GM21723 (cell line): ENCODE measurements at regions not wholly inside any gene's neighbourhood (a gene's known extent, or its start where the extent isn't known, plus 50 kb on each side); places are given as distances from the start of the nearest gene placed in this dataset.

Experiments used
- ATAC-seq: cut with Tn5 transposase; IDR thresholded peaks from one replicate; pipeline ENCODE4 v1.9.1; 2021; ENCODE audit warnings: mild to moderate bottlenecking, moderate library complexity; ENCODE audit not compliant: unreplicated experiment

DNA sequence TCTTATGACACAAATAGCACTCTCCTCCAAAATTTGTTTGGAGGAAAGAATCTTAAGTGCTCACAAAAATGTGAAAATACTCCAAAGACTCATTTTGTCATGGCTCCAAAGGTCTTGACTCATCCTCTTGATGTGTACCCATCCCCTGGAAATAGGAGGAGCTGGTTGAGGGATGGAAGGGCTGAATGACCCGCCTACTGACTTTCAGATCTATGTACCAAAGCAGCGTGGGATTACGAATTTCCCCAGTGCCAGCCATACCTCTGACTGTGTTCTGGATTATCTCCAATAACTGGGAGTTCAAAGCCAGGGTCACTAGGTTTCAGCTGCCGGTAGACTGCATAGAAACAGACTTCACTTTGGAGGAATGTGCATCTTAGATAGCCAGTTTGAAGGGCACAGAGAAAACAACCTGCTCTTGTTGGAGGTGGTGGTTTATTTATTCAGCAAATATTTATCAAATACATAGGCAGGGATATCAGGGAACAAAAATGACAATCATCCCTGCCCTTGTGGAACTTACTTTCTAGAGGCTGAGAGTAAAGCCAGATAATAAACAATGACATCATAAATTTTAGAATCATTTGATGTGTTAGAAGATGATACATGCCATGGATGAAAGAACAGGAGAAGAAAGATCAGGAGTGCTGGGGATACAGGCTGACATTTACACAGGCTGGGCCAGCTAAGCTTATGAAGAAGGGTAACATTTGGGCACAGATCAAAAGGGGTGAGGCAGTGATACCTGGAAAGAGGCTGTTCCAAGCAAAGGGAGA, 246.6 kb downstream of the TBXT start:
- ATAC-seq: no peak

GRCh38 chr6:165917576-165917975, 250.1 kb downstream of the TBXT start:
- ATAC-seq: no peak

DNA sequence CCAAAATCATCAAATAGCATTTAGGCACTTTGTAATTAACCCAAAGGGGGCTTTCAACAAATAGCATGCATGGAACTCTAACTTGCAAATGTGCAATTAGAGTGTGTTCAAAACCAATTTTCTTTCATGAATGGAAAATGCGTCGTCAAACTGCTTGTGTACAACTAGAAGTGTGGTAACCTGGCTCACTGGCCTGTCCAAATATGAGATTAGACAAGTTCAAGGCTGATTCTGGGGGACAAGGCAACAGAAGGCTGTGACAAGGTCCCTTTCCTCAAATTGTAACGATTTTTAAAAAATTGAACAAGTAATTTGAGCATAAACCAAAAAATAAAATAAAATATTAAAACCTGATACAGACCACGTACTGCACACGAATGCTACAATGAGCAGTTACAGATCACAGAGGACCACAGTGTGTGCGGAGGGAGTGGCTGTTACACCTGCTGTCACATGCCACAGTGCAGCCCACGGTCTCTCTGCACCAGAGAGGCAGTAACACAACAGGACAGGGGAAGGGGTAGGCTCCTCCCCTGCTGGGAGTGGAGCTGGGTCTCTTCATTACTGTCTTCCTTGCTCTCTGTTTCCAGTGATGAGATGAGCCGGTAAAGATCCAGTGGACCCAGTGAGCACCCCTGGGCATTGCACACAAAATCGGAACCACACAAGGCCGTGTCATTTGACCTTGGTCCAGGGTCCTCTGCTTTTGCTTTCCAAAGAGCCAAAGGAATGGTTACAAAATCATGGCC, 252.2 kb upstream of the PDE10A start:
- no peak for ATAC-seq

GRCh38 chr6:165913676-165914570, 250.9 kb upstream of the PDE10A start:
- no peak for ATAC-seq

- no peak for ATAC-seq
Measured at GRCh38 chr6:165910184-165910966, 247.3 kb upstream of the PDE10A start.

DNA sequence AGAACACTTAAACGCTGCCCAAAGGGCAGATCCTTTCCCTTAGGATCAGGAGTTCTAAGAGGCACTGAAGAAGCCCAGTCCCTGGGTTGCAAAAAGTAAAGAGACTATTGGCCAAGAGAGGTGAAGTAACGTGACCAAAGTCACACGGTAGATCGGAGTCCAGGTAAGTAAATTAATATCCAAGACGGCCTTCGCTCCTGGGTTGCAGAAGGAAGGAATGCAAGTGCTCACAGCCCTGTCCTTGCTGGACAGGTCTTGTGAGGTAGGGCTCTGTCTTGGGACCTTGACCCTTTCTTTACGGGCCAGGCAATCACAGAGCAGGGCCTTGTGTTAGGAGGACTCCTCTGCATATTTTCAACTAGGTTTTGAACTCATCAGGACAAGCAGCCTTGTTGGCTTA, 243.7 kb upstream of the PDE10A start:
- ATAC-seq: no peak

- no peak for ATAC-seq
Measured at GRCh38 chr6:165905744-165906143, 242.7 kb upstream of the PDE10A start.

DNA sequence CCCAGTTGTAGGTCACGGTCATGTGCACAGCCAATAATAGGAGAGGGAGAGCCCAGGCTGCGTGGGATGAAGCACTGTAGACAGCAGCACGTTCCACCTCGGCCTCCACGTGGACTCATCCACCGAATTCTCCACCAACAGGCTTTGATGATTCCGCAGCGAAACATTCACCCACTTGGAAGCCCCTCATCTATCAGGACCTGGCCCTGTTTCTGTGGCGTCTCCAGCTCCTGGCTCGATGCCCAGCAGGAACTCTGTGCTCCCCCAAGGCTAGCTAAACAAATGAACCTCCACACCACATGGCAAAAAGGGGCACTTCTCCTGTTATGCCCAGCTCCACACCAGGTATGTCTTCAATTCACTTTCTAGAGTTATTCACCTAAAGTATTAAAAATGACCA, 237.9 kb upstream of the PDE10A start:
- ATAC-seq: no peak

DNA sequence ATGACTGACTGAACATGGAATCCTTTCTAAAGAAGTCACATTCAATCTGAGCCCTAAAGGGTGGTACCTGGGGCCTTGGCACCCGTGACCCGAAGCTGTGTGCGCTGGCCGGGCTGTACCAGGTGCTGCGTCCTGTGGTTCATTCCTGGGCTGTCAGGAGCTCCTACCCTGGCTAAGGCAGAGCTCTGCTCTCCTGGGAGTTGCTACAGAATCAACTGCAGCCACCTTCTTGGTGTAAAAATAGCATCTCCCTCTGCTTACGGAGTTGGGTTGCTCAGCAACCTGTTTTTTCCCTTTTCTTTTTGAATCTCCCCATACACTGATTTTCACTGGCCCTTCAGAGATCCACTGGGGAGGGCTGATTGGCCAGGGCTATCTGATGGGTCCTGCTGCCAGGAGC, 236.6 kb upstream of the PDE10A start:
- no peak for ATAC-seq

- no peak for ATAC-seq
Measured at GRCh38 chr6:165895421-165896165, 232.6 kb upstream of the PDE10A start.

DNA sequence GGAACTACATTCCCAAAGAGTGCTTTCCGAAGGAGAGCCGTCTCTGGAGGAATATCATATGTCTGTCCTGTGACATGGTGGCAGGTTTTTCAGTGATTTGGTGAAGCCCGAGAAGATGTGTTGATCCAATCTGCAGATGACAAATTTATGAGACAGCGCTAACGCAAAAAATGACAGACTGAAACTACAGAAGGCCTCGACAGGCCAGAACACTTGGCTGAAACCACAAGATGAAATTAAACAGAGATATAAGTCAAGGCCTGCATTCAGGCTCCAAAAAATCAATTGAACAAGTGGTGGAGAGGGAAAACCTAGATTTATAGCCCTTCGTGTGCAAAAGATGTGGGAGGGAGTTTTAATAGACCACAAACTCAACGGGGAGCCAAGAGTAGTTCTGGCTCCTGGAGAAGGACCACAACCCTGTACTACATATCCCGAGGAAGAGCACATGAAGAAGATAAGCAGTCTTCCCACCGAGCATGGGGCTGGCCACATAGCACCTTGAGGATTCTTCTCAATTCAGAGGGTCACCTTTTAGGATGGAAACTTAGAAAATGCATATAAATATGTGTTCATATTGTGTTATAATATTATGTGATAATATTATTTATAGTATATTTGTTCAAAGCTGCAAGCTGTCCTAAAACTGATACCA, 231.3 kb upstream of the PDE10A start:
- ATAC-seq: no peak

- no peak for ATAC-seq
Measured at GRCh38 chr6:165893431-165893830, 230.4 kb upstream of the PDE10A start.

- ATAC-seq: no peak
Measured at GRCh38 chr6:165891320-165891719, 228.3 kb upstream of the PDE10A start.

GRCh38 chr6:165890404-165890735, 227.3 kb upstream of the PDE10A start:
- ATAC-seq: no peak

GRCh38 chr6:165889636-165890403, 226.8 kb upstream of the PDE10A start:
- ATAC-seq: no peak

DNA sequence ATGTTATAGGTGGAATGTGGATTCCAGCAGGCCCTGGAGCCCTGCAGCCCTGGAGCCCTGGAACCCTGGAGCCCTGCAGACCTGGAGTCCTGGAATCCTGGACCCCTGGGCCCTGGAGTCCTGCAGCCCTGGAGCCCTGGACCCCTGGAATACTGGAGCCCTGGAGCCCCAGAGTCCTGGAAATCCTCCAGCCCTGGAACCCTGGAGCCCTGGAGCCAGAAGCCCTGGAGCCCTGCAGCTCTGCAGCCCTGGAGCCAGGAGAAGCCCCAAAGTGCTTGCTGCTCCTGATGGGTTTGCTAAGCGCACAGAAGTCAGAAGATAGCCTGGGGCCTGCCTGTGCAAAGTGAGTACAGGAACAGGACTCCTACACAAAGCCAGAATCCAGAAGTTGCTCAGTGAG, 223.1 kb upstream of the PDE10A start:
- ATAC-seq: no peak

GRCh38 chr6:165884813-165885765, 222.0 kb upstream of the PDE10A start:
- ATAC-seq: peak; percentile 99
